ENCODE measurements at regions not wholly inside any gene's neighbourhood (a gene's known extent, or its start where the extent isn't known, plus 50 kb on each side); places are given as distances from the start of the nearest gene placed in this dataset.

- H3K9me3 ChIP-seq (ENCODE audit: control insufficient read depth, low read length): no peaks in the 10 kb centered on the region
Observed at GRCh38 chr9:38333047-38333446, 59.5 kb upstream of the ALDH1B1 start.

DNA sequence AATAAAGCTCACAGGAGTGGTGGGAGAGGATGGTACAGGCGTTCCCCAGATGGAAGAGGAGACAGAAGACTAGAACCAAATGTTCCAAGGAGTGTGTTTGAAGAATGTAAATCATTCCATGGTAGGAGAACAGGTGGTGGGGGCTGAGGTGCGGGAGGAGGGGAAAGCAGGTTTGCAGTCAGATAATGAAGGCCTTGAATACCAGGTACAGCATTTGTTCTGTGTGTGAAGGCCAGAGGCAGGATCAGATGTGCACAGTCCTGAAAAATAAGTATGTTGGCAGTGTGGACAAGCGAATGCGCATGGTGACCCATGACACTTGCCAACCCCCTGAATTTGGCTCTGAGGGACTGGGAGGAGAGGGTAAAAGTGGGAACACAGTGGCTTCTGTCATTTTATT is 59.9 kb upstream of the ALDH1B1 start:
- H2AFZ ChIP-seq: no peak overlapping the region
- H3K4me2 ChIP-seq (ENCODE audit: low read length): no peak overlapping the region
- TF ChIP-seq, protein P1, sequence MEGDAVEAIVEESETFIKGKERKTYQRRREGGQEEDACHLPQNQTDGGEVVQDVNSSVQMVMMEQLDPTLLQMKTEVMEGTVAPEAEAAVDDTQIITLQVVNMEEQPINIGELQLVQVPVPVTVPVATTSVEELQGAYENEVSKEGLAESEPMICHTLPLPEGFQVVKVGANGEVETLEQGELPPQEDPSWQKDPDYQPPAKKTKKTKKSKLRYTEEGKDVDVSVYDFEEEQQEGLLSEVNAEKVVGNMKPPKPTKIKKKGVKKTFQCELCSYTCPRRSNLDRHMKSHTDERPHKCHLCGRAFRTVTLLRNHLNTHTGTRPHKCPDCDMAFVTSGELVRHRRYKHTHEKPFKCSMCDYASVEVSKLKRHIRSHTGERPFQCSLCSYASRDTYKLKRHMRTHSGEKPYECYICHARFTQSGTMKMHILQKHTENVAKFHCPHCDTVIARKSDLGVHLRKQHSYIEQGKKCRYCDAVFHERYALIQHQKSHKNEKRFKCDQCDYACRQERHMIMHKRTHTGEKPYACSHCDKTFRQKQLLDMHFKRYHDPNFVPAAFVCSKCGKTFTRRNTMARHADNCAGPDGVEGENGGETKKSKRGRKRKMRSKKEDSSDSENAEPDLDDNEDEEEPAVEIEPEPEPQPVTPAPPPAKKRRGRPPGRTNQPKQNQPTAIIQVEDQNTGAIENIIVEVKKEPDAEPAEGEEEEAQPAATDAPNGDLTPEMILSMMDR (IDR thresholded peaks at IDR 0.05): no peak
- no peak overlapping the region for H3K9ac ChIP-seq
- H3K4me3 ChIP-seq (ENCODE audit: low read depth, low read length): no peak overlapping the region
- H3K79me2 ChIP-seq: no peaks in the 10 kb centered on the region
- H3K9me3 ChIP-seq (ENCODE audit: control insufficient read depth, low read length): no peaks in the 10 kb centered on the region
- H3K27me3 ChIP-seq (ENCODE audit: control insufficient read depth, insufficient read depth, low read length): no peaks in the 10 kb centered on the region
- no peaks in the 10 kb centered on the region for H3K4me1 ChIP-seq
- H3K36me3 ChIP-seq (ENCODE audit: control insufficient read depth, insufficient read depth, low read length): no peaks in the 10 kb centered on the region
- H3K27ac ChIP-seq: no peak overlapping the region

More at GRCh38 chr9:38333047-38333446, 59.5 kb upstream of the ALDH1B1 start:
- TF ChIP-seq, protein P1 (IDR thresholded peaks at IDR 0.05): no peak
- Histone ChIP-seq H3K4me1 (no peaks in the 10 kb centered on the region), H3K79me2 (no peaks in the 10 kb centered on the region), H2AFZ (no peak overlapping the region), H3K4me3 (ENCODE audit: low read depth, low read length) (no peak overlapping the region), H3K36me3 (ENCODE audit: control insufficient read depth, insufficient read depth, low read length) (no peaks in the 10 kb centered on the region), H3K4me2 (ENCODE audit: low read length) (no peak overlapping the region), H3K9ac (no peak overlapping the region), H3K27ac (no peak overlapping the region), H3K27me3 (ENCODE audit: control insufficient read depth, insufficient read depth, low read length) (no peaks in the 10 kb centered on the region)

DNA sequence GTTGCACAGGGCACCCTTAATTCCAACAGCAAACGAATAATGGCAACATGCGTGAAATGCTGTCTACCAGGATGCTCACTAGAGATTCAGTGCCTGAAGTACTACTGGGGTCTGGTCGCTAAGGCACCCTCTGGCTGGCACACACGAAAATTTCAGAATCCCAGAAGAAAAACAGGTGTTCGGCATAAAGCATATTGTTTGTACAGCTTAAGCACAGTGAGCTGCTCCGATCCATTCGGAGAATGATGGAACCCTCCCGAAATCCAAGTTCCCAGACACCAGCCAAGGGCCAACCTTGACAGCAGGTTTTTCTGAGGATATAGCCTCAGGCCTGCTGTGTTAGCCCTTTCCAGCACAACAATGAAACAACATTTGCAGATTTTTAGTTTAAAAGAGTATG is 61.4 kb upstream of the ALDH1B1 start:
- no peak overlapping the region for H3K9ac ChIP-seq

DNA sequence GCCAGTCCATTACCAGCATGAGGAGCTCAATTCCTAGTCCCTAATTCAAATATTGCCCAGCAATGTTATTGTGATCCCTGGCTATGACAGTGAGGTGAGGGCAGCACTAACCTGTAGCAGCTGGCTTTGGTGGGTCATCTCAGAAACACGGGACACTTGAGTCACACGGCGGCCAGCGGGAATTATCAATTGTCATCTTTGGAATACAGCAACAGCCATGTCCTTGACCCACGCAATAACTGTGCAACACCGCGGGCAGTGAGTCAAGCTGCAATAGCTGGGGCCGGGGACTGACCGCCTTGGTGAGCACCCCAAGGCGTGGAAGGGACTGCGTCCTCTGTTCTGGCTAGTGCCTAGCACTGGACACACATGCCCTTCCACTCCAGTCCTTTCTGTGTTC is 62.5 kb upstream of the ALDH1B1 start:
- TF ChIP-seq, protein P1 (IDR thresholded peaks at IDR 0.05): no peak

More for the DNA sequence above, 61.4 kb upstream of the ALDH1B1 start:
- no peak overlapping the region for H3K4me3 ChIP-seq (ENCODE audit: low read depth, low read length)
- H3K27me3 ChIP-seq (ENCODE audit: control insufficient read depth, insufficient read depth, low read length): no peaks in the 10 kb centered on the region
- no peaks in the 10 kb centered on the region for H3K9me3 ChIP-seq (ENCODE audit: control insufficient read depth, low read length)
- no peak overlapping the region for H2AFZ ChIP-seq
- H3K36me3 ChIP-seq (ENCODE audit: control insufficient read depth, insufficient read depth, low read length): no peaks in the 10 kb centered on the region
- no peaks in the 10 kb centered on the region for H3K4me1 ChIP-seq
- no peak overlapping the region for H3K4me2 ChIP-seq (ENCODE audit: low read length)
- no peaks in the 10 kb centered on the region for H3K79me2 ChIP-seq
- TF ChIP-seq, protein P1 (IDR thresholded peaks at IDR 0.05): no peak
- H3K27ac ChIP-seq: no peak overlapping the region

GRCh38 chr9:38328765-38329164 is 63.7 kb upstream of the ALDH1B1 start:
- Histone ChIP-seq H2AFZ (no peak overlapping the region), H3K4me2 (ENCODE audit: low read length) (no peak overlapping the region), H3K27me3 (ENCODE audit: control insufficient read depth, insufficient read depth, low read length) (no peaks in the 10 kb centered on the region), H3K4me3 (ENCODE audit: low read depth, low read length) (no peak overlapping the region), H3K9ac (no peak overlapping the region), H3K4me1 (no peaks in the 10 kb centered on the region), H3K79me2 (no peaks in the 10 kb centered on the region), H3K36me3 (ENCODE audit: control insufficient read depth, insufficient read depth, low read length) (no peaks in the 10 kb centered on the region), H3K9me3 (ENCODE audit: control insufficient read depth, low read length) (no peaks in the 10 kb centered on the region), H3K27ac (no peak overlapping the region)
- TF ChIP-seq, protein P1 (IDR thresholded peaks at IDR 0.05): no peak

More for the DNA sequence above, 62.5 kb upstream of the ALDH1B1 start:
- H3K27me3 ChIP-seq (ENCODE audit: control insufficient read depth, insufficient read depth, low read length): no peaks in the 10 kb centered on the region
- no peak overlapping the region for H3K27ac ChIP-seq
- H3K9ac ChIP-seq: no peak overlapping the region
- no peaks in the 10 kb centered on the region for H3K4me1 ChIP-seq
- H3K36me3 ChIP-seq (ENCODE audit: control insufficient read depth, insufficient read depth, low read length): no peaks in the 10 kb centered on the region
- H3K79me2 ChIP-seq: no peaks in the 10 kb centered on the region
- no peak overlapping the region for H3K4me3 ChIP-seq (ENCODE audit: low read depth, low read length)
- H3K9me3 ChIP-seq (ENCODE audit: control insufficient read depth, low read length): no peaks in the 10 kb centered on the region
- no peak overlapping the region for H3K4me2 ChIP-seq (ENCODE audit: low read length)
- no peak overlapping the region for H2AFZ ChIP-seq
